ENCODE measurements at regions not wholly inside any gene's neighbourhood (a gene's known extent, or its start where the extent isn't known, plus 50 kb on each side); places are given as distances from the start of the nearest gene placed in this dataset.

DNA sequence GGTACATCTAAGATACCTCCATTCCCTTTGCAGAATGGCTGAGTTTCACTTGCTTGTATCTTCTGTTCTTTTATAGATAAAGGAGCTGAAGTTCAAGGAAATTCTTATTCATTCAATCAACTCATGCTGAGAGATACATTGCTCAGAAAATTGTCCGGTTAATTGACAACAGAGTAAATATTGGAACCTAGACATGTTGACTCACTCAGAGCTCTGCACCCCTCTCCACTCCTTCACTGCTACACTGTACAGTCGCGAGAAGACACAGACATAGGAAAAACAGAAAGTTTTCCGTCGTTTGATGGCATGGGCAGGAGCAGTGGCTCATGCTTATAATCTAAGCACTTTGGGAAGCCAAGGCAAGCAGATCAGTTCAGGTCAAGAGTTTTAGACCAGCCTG is 690.5 kb upstream of the SOX9 start:
- no peak overlapping the region for H2BK20ac ChIP-seq (ENCODE audit: low read length)
- DNase-seq (ENCODE audit: low read depth in 1 of 2, low spot score in 2 of 2), result no peak
- H2AFZ ChIP-seq (ENCODE audit: low read length), result no peak overlapping the region
- ChIA-PET POLR2A (ENCODE audit: partially characterized antibody) (no interaction called here), CTCF (ENCODE audit: partially characterized antibody) (interaction anchor here (0.6 kb wide), 1 partner anchor 322 kb away, joined by 3 read pairs; no protein-coding TSS in a partner anchor)
- no peak overlapping the region for H2BK5ac ChIP-seq (ENCODE audit: low read depth, low read length)
- H3K14ac ChIP-seq (ENCODE audit: insufficient read length), result no peak overlapping the region
- H4K91ac ChIP-seq (replicated peaks; ENCODE audit: insufficient read length, low read length), result no peak overlapping the region
- H3K79me2 ChIP-seq (ENCODE audit: control insufficient read depth in 1 of 2, insufficient read depth in 2 of 2, low read length in 2 of 2), result no peaks in the 10 kb centered on the region
- no peak overlapping the region for H2BK15ac ChIP-seq (ENCODE audit: low read length)
- no peak overlapping the region for H4K5ac ChIP-seq (ENCODE audit: insufficient read length, low read depth, low read length)
- H3K18ac ChIP-seq (ENCODE audit: extremely low read depth, low read length), result no peak overlapping the region
- H3K4me3 ChIP-seq (ENCODE audit: extremely low read depth in 1 of 4, insufficient read depth in 2 of 4, low read depth in 3 of 4, low read length in 4 of 4), result no peak overlapping the region
- H2BK120ac ChIP-seq (replicated peaks; ENCODE audit: low read depth, low read length), result no peak overlapping the region
- no peaks in the 10 kb centered on the region for H3K79me1 ChIP-seq (ENCODE audit: low read depth, low read length)
- H3K27ac ChIP-seq (ENCODE audit: low read depth, low read length), result no peak overlapping the region
- no peak overlapping the region for H3K9ac ChIP-seq (replicated peaks in 1 of 4; ENCODE audit: extremely low read depth in 1 of 4, low read depth in 3 of 4, low read length in 3 of 4)
- peaks cover 0 to 6% of the 10 kb centered on the region in 2 experiments; a peak in 1 of 4 replicates for H3K9me3 ChIP-seq (ENCODE audit: insufficient read depth in 2 of 2, low read depth in 1 of 2, low read length in 1 of 2)
- no peaks in the 10 kb centered on the region for H3K27me3 ChIP-seq (replicated peaks in 1 of 4; ENCODE audit: control insufficient read depth in 3 of 4, extremely low read depth in 1 of 4, insufficient read depth in 3 of 4, low read length in 3 of 4)
- WGBS, 2 experiments (ENCODE audit: extremely low coverage in 1 of 2, insufficient coverage in 1 of 2, insufficient read length in 1 of 2, insufficient replicate concordance in 2 of 2, low coverage in 1 of 2, low lambda C conversion rate in 2 of 2, missing lambda C conversion rate in 1 of 2), result 95% methylated on average over 5 of the region's 5 CpGs; no CpG with 5 or more reads in 1 of the 2 experiments
- no peak overlapping the region for H3K4me2 ChIP-seq (ENCODE audit: insufficient read depth in 1 of 2, low read depth in 2 of 2, low read length in 2 of 2)
- no peak overlapping the region for H2BK12ac ChIP-seq (ENCODE audit: low read depth, low read length)
- no peak overlapping the region for H2AK5ac ChIP-seq (ENCODE audit: low read depth, low read length)
- H3K36me3 ChIP-seq (ENCODE audit: control insufficient read depth in 2 of 4, insufficient read depth in 4 of 4, low read length in 3 of 4), result no peaks in the 10 kb centered on the region
- no peaks in the 10 kb centered on the region for H3K4me1 ChIP-seq (replicated peaks in 1 of 4; ENCODE audit: control insufficient read depth in 3 of 4, insufficient read depth in 4 of 4, low read length in 3 of 4)
- no peaks in the 10 kb centered on the region for H3K23me2 ChIP-seq (ENCODE audit: low read depth, low read length)
- H3K56ac ChIP-seq (replicated peaks; ENCODE audit: insufficient read length, low read depth, low read length), result no peak overlapping the region
- no peak overlapping the region for H4K8ac ChIP-seq (ENCODE audit: extremely low read depth, insufficient read depth, low read length)
- no peaks in the 10 kb centered on the region for H4K20me1 ChIP-seq (replicated peaks in 1 of 2; ENCODE audit: control insufficient read depth in 1 of 2, insufficient read depth in 2 of 2, low read length in 2 of 2)
- no peak overlapping the region for H3K23ac ChIP-seq (ENCODE audit: insufficient read length)
- no peak overlapping the region for H3K4ac ChIP-seq (replicated peaks; ENCODE audit: insufficient read length, low read depth, low read length)
- TF ChIP-seq CHD1 (IDR thresholded peaks at IDR 0.05; ENCODE audit: low read depth, low read length), result no peak
- no peak for TF ChIP-seq RFX5 (IDR thresholded peaks at IDR 0.05; ENCODE audit: borderline replicate concordance, low read depth, low read length)
- no peak for TF ChIP-seq FOSL1 (IDR thresholded peaks at IDR 0.05; ENCODE audit: insufficient read depth, low read depth, low read length)
- TF ChIP-seq BACH1 (IDR thresholded peaks at IDR 0.05; ENCODE audit: low read length), result no peak
- no peak for TF ChIP-seq POU5F1 (IDR thresholded peaks at IDR 0.05; ENCODE audit: low read depth, low read length)
- TF ChIP-seq RNF2 (IDR thresholded peaks at IDR 0.05; ENCODE audit: borderline replicate concordance, low read depth, low read length, missing control alignments, poor library complexity, severe bottlenecking), result no peak
- no peak for TF ChIP-seq POLR2AphosphoS5 (IDR thresholded peaks at IDR 0.05; ENCODE audit: low read depth, low read length)
- TF ChIP-seq SP4 (IDR thresholded peaks at IDR 0.05; ENCODE audit: low read length), result no peak
- TF ChIP-seq SUZ12 (IDR thresholded peaks at IDR 0.05; ENCODE audit: low read length), result no peak
- no peak for FAIRE-seq
